GM12875 (cell line): ENCODE measurements at regions not wholly inside any gene's neighbourhood (a gene's known extent, or its start where the extent isn't known, plus 50 kb on each side); places are given as distances from the start of the nearest gene placed in this dataset.

Experiments used
- H3K4me3 ChIP-seq: one replicate; pipeline ENCODE4 v1.5.1; 2011; ENCODE audit warnings: low read depth, low read length, control low read depth
- CTCF ChIP-seq: IDR thresholded peaks from 2 replicates; pipeline ENCODE4 v1.5.1; 2011; ENCODE audit warnings: low read depth, mild to moderate bottlenecking, control low read depth, inconsistent platforms, low read length, moderate library complexity, borderline replicate concordance; ENCODE audit not compliant: insufficient read depth

GRCh38 chr2:18841248-18842150, 252.1 kb upstream of the NT5C1B start:
- TF ChIP-seq CTCF: no peak
- no peak overlapping the region for H3K4me3 ChIP-seq

GRCh38 chr2:18837240-18837639, 247.9 kb upstream of the NT5C1B start:
- H3K4me3 ChIP-seq: no peak overlapping the region
- no peak for TF ChIP-seq CTCF

DNA sequence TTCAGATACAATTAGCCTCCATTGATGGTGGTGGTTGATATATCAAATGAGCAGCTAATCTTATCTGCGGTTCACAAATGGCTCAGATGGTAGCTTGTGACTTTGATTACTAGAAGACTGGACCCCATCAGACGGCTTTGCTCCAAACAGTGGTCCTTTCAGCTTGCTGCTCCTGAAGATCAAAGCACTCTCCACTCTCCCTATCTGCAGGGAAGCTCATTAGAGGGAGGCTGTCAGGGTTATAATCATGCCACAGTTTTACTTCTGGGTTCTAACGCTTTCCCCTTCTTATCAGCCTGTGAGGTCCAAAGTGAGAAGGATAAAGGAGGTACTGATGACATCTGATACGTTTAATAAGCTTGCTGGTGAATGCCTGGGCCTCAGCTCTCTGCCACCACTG, 247.1 kb upstream of the NT5C1B start:
- TF ChIP-seq CTCF: no peak
- H3K4me3 ChIP-seq: no peak overlapping the region

DNA sequence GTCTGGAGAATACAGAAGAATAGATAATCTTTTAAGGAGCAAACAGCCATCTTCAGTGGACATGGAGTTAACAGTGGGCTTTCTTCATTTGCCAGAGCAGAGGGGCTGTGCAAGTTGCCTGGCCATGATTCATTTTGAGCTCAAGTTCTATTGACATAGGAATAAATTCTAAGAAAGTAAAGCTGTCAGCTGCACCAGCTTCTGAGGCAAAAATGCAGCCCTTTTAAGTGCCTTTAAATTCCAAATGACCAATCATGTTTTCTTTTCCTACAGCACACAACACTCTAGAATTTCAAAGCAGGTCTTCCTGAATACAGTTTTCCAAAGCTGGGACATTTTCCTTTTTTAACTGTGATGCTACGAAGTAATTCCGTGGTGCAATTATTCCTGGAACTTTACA, 246.4 kb upstream of the NT5C1B start:
- H3K4me3 ChIP-seq: no peak overlapping the region
- no peak for TF ChIP-seq CTCF

- no peak for TF ChIP-seq CTCF
Measured at GRCh38 chr2:18834341-18834740, 245.0 kb upstream of the NT5C1B start.

DNA sequence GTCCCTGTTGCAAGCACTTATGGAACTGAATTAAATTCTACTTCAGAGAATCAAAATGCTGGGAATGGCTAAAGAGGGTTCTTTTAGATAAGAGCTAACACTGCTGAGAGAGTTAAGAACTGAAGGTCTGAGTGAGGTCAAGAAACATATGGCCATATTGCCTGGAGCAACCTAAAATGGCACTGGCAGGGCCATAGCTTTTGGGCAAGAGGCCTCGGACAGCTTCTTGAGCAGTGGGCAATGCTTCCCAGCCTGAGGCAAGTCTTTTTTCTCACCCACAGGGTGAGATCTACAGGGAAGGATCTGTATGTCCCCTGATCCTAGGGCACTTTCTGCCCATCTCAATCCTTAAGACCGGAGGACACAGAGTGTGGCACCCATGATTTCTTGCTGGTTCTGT, 244.6 kb upstream of the NT5C1B start:
- TF ChIP-seq CTCF: no peak
- H3K4me3 ChIP-seq: no peak overlapping the region

More at GRCh38 chr2:18834341-18834740, 245.0 kb upstream of the NT5C1B start:
- H3K4me3 ChIP-seq: no peak overlapping the region

DNA sequence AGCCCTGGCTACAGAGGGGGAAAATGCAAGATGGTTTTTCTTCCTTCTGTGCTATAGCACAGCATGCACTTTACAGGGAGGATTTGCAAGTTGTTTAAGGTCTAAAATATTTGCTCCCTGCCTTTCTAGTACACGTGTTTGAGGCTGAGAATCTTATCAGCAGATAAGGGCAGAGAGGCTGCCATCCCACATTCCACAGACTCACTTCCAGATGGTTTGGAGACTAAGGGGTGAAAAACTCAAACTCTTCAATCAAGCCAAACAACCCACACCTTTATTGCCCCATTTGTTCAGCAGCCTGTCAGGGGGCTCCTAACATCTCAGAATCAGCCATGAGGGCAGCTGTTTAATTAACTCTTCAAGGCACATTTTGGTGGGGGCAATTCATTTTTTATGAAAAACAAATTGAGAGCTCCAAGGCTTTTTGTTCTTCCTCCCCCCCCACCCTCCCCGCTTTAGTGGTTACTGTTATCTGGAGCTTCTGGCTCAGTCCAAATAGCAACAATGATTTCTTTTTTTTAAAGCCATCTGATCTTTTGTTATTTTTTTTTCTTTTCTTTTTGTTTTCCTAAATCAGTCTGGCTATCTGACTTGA, 242.6 kb upstream of the NT5C1B start:
- no peak overlapping the region for H3K4me3 ChIP-seq
- TF ChIP-seq CTCF: no peak
